ENCODE measurements at regions not wholly inside any gene's neighbourhood (a gene's known extent, or its start where the extent isn't known, plus 50 kb on each side); places are given as distances from the start of the nearest gene placed in this dataset.
"Not testable (repeated sequence)": the region's sequence is repeated elsewhere in the genome, so short reads cannot be mapped to it uniquely, and the experiment has no call there.

DNA sequence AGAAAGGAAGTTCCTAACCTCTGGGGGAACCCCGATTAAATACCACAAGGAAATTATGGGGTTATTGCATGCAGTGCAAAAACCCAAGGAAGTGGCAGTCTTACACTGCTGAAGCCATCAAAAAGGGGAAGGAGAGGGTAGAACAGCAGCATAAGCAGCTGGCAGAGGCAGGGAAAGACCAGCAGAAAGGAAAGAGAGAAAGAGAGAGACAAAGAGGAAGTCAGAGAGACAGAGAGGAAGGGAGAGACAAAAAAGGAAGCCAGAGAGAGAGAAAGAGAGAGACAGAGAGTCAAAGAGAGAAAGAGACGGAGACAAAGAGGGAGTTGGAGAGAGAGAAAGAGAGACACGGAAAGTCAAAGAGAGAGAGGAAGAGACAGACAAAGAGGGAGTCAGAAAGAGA, 689.1 kb downstream of the TFAP2A start:
- not testable (repeated sequence) for H3K4me3 ChIP-seq (ENCODE audit: low read length in 2 of 2); H3K9me3 ChIP-seq (ENCODE audit: control insufficient read depth in 2 of 2, low read length in 2 of 2); H3K9ac ChIP-seq (ENCODE audit: low read length in 2 of 2); H3K36me3 ChIP-seq (ENCODE audit: control insufficient read depth in 2 of 2, insufficient read depth in 2 of 2, low read length in 2 of 2); H3K27me3 ChIP-seq (ENCODE audit: control insufficient read depth in 1 of 2, insufficient read depth in 2 of 2, low read length in 2 of 2); H3K27ac ChIP-seq (ENCODE audit: low read length); H3K4me1 ChIP-seq (ENCODE audit: control insufficient read depth, insufficient read depth, low read length)

GRCh38 chr6:9717568-9717967, 697.3 kb downstream of the TFAP2A start:
- no peak overlapping the region for H3K4me3 ChIP-seq (ENCODE audit: low read length in 2 of 2)
- H3K4me1 ChIP-seq (ENCODE audit: control insufficient read depth, insufficient read depth, low read length): no peaks in the 10 kb centered on the region
- no peaks in the 10 kb centered on the region for H3K36me3 ChIP-seq (ENCODE audit: control insufficient read depth in 2 of 2, insufficient read depth in 2 of 2, low read length in 2 of 2)

DNA sequence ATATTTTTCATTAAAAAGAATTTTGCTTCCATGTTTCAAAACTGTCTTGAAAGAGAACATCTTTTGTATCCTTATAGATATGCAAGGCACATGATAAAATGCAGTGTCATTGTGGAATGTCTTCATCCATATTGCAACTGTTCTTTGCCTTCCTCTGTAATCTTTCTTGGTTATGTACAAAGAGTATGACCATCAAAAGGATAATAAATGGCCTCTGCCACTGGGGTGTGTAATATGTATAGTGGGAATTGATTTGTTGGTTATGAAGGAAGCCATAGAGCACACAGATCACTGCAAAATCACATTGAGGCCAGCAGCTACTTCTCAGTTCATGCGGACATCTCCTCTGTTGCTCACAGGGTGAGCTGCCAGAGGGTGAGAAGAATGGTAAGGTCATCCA, 703.5 kb downstream of the TFAP2A start:
- H3K4me3 ChIP-seq (ENCODE audit: low read length in 2 of 2): no peak overlapping the region
- H3K36me3 ChIP-seq (ENCODE audit: control insufficient read depth in 2 of 2, insufficient read depth in 2 of 2, low read length in 2 of 2): no peaks in the 10 kb centered on the region
- H3K27ac ChIP-seq (ENCODE audit: low read length): no peak overlapping the region
- no peaks in the 10 kb centered on the region for H3K9me3 ChIP-seq (ENCODE audit: control insufficient read depth in 2 of 2, low read length in 2 of 2)
- no peaks in the 10 kb centered on the region for H3K4me1 ChIP-seq (ENCODE audit: control insufficient read depth, insufficient read depth, low read length)
- no peaks in the 10 kb centered on the region for H3K27me3 ChIP-seq (ENCODE audit: control insufficient read depth in 1 of 2, insufficient read depth in 2 of 2, low read length in 2 of 2)
- H3K9ac ChIP-seq (ENCODE audit: low read length in 2 of 2): no peak overlapping the region

More at GRCh38 chr6:9717568-9717967, 697.3 kb downstream of the TFAP2A start:
- Histone ChIP-seq H3K27me3 (ENCODE audit: control insufficient read depth in 1 of 2, insufficient read depth in 2 of 2, low read length in 2 of 2) (no peaks in the 10 kb centered on the region), H3K9me3 (ENCODE audit: control insufficient read depth in 2 of 2, low read length in 2 of 2) (no peaks in the 10 kb centered on the region), H3K9ac (ENCODE audit: low read length in 2 of 2) (no peak overlapping the region), H3K27ac (ENCODE audit: low read length) (no peak overlapping the region)

DNA sequence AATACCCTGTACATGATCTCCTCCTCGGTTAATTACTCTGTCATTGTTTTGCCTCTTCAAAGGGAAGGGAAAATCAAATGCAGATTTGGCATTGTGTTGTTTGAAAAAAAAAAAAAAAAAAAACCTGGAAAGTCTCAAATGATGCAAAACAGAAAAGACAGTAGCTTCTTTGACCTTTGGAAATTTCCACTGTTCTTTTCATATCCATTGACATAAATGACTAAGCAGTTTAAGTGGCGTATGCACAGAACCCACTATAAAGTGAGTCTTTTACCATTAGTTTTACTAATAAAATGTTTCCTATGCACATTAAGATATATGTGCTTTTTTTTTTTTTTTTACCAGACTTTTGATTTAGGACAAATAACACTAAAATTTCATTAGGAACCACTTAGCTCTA, 704.3 kb downstream of the TFAP2A start:
- H3K27ac ChIP-seq (ENCODE audit: low read length): no peak overlapping the region
- H3K9ac ChIP-seq (ENCODE audit: low read length in 2 of 2): no peak overlapping the region
- H3K27me3 ChIP-seq (ENCODE audit: control insufficient read depth in 1 of 2, insufficient read depth in 2 of 2, low read length in 2 of 2): no peaks in the 10 kb centered on the region
- no peaks in the 10 kb centered on the region for H3K4me1 ChIP-seq (ENCODE audit: control insufficient read depth, insufficient read depth, low read length)
- no peaks in the 10 kb centered on the region for H3K9me3 ChIP-seq (ENCODE audit: control insufficient read depth in 2 of 2, low read length in 2 of 2)
- no peak overlapping the region for H3K4me3 ChIP-seq (ENCODE audit: low read length in 2 of 2)
- no peaks in the 10 kb centered on the region for H3K36me3 ChIP-seq (ENCODE audit: control insufficient read depth in 2 of 2, insufficient read depth in 2 of 2, low read length in 2 of 2)

DNA sequence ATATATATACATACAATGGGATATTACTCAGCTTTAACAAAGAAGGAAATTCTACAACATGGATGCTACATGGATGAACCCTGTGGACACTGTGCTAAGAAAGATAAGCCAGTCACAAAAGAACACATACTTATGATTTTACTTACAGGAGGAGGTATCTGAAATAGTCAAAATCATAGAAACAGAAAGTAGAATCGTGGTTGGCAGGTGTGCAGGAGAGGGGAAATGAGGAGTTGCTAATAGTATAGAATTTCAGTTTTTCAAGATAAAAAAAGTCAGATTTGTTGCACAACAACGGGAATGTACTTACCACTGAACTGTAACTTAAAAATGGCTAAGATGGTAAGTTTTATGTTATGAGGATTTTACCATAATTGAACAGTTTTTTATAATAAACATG, 706.3 kb downstream of the TFAP2A start:
- H3K9me3 ChIP-seq (ENCODE audit: control insufficient read depth in 2 of 2, low read length in 2 of 2): no peaks in the 10 kb centered on the region
- no peak overlapping the region for H3K4me3 ChIP-seq (ENCODE audit: low read length in 2 of 2)
- H3K36me3 ChIP-seq (ENCODE audit: control insufficient read depth in 2 of 2, insufficient read depth in 2 of 2, low read length in 2 of 2): no peaks in the 10 kb centered on the region
- no peaks in the 10 kb centered on the region for H3K27me3 ChIP-seq (ENCODE audit: control insufficient read depth in 1 of 2, insufficient read depth in 2 of 2, low read length in 2 of 2)
- no peak overlapping the region for H3K9ac ChIP-seq (ENCODE audit: low read length in 2 of 2)
- H3K27ac ChIP-seq (ENCODE audit: low read length): no peak overlapping the region
- H3K4me1 ChIP-seq (ENCODE audit: control insufficient read depth, insufficient read depth, low read length): no peaks in the 10 kb centered on the region

DNA sequence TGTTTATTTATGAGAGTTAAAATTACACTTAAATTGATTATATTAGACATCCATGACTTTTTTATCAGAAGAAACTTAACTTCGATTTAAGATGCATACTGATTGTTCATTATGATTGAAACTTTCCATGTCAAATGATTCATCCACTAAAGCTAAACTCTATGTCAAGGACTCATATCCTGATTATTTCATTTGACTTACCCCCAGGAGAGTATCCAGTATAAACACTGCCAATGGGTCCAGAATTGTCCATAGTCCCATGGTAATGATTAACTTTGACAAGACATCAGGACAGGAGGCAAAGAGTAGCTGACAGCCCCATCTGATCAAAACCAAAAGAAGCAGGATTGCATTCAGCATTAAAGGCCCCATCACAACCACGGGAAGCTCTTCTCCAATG, 709.9 kb downstream of the TFAP2A start:
- Histone ChIP-seq H3K9me3 (ENCODE audit: control insufficient read depth in 2 of 2, low read length in 2 of 2) (no peaks in the 10 kb centered on the region), H3K4me3 (ENCODE audit: low read length in 2 of 2) (no peak overlapping the region), H3K27ac (ENCODE audit: low read length) (no peak overlapping the region), H3K9ac (ENCODE audit: low read length in 2 of 2) (no peak overlapping the region), H3K36me3 (ENCODE audit: control insufficient read depth in 2 of 2, insufficient read depth in 2 of 2, low read length in 2 of 2) (no peaks in the 10 kb centered on the region), H3K27me3 (ENCODE audit: control insufficient read depth in 1 of 2, insufficient read depth in 2 of 2, low read length in 2 of 2) (no peaks in the 10 kb centered on the region), H3K4me1 (ENCODE audit: control insufficient read depth, insufficient read depth, low read length) (no peaks in the 10 kb centered on the region)

DNA sequence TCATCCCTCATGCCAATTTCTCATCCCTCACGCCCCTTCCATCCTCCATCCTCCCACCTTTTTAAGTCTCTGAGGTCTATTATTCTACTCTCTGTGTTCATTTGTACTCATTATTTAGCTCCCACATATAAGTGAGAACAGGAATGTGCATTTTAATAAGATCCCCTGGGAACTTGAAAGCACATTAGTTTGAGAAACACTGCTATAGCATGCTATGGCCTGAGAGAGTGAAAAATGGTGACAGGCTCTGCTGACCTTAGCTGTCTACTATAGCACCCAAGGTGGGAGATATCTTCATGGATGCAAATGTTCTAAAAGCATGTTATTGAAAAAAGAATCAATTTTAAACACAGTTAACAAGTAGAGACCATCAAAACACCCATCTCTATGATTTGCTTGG, 712.0 kb downstream of the TFAP2A start:
- Histone ChIP-seq H3K27ac (ENCODE audit: low read length) (no peak overlapping the region), H3K4me1 (ENCODE audit: control insufficient read depth, insufficient read depth, low read length) (no peaks in the 10 kb centered on the region), H3K9ac (ENCODE audit: low read length in 2 of 2) (no peak overlapping the region), H3K4me3 (ENCODE audit: low read length in 2 of 2) (no peak overlapping the region), H3K27me3 (ENCODE audit: control insufficient read depth in 1 of 2, insufficient read depth in 2 of 2, low read length in 2 of 2) (no peaks in the 10 kb centered on the region), H3K36me3 (ENCODE audit: control insufficient read depth in 2 of 2, insufficient read depth in 2 of 2, low read length in 2 of 2) (no peaks in the 10 kb centered on the region), H3K9me3 (ENCODE audit: control insufficient read depth in 2 of 2, low read length in 2 of 2) (no peaks in the 10 kb centered on the region)

DNA sequence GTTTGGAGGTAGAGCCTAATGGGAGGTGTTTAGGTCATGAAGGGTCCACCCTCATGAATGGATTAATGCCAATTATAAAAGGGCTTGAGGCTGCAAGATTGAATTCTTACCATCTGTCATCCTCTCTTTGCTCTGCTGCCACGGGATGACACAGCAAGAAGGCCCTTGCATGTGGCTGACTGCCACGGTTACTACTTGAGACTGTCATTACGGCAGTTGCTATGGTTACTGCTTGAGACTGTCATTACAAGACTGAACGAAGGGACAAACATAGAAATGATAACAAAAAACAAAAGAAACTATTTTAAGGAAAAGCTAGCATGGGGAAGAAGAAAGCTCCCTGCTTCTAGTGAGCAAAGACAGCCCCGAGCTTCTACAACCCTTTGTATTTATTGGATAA, 715.0 kb downstream of the TFAP2A start:
- no peak overlapping the region for H3K9ac ChIP-seq (ENCODE audit: low read length in 2 of 2)
- no peaks in the 10 kb centered on the region for H3K36me3 ChIP-seq (ENCODE audit: control insufficient read depth in 2 of 2, insufficient read depth in 2 of 2, low read length in 2 of 2)
- H3K4me1 ChIP-seq (ENCODE audit: control insufficient read depth, insufficient read depth, low read length): no peaks in the 10 kb centered on the region
- no peak overlapping the region for H3K4me3 ChIP-seq (ENCODE audit: low read length in 2 of 2)
- H3K9me3 ChIP-seq (ENCODE audit: control insufficient read depth in 2 of 2, low read length in 2 of 2): no peaks in the 10 kb centered on the region
- no peak overlapping the region for H3K27ac ChIP-seq (ENCODE audit: low read length)
- no peaks in the 10 kb centered on the region for H3K27me3 ChIP-seq (ENCODE audit: control insufficient read depth in 1 of 2, insufficient read depth in 2 of 2, low read length in 2 of 2)

GRCh38 chr6:9697263-9697931, 717.5 kb downstream of the TFAP2A start:
- Histone ChIP-seq H3K27ac (ENCODE audit: low read length) (no peak overlapping the region), H3K4me1 (ENCODE audit: control insufficient read depth, insufficient read depth, low read length) (no peaks in the 10 kb centered on the region), H3K36me3 (ENCODE audit: control insufficient read depth in 2 of 2, insufficient read depth in 2 of 2, low read length in 2 of 2) (no peaks in the 10 kb centered on the region), H3K27me3 (ENCODE audit: control insufficient read depth in 1 of 2, insufficient read depth in 2 of 2, low read length in 2 of 2) (no peaks in the 10 kb centered on the region), H3K4me3 (ENCODE audit: low read length in 2 of 2) (no peak overlapping the region), H3K9ac (ENCODE audit: low read length in 2 of 2) (no peak overlapping the region), H3K9me3 (ENCODE audit: control insufficient read depth in 2 of 2, low read length in 2 of 2) (no peaks in the 10 kb centered on the region)

GRCh38 chr6:9690388-9690787, 724.5 kb downstream of the TFAP2A start:
- Histone ChIP-seq H3K4me3 (ENCODE audit: low read length in 2 of 2) (no peak overlapping the region), H3K4me1 (ENCODE audit: control insufficient read depth, insufficient read depth, low read length) (no peaks in the 10 kb centered on the region), H3K27me3 (ENCODE audit: control insufficient read depth in 1 of 2, insufficient read depth in 2 of 2, low read length in 2 of 2) (no peaks in the 10 kb centered on the region), H3K27ac (ENCODE audit: low read length) (no peak overlapping the region), H3K9me3 (ENCODE audit: control insufficient read depth in 2 of 2, low read length in 2 of 2) (no peaks in the 10 kb centered on the region), H3K9ac (ENCODE audit: low read length in 2 of 2) (no peak overlapping the region), H3K36me3 (ENCODE audit: control insufficient read depth in 2 of 2, insufficient read depth in 2 of 2, low read length in 2 of 2) (no peaks in the 10 kb centered on the region)

DNA sequence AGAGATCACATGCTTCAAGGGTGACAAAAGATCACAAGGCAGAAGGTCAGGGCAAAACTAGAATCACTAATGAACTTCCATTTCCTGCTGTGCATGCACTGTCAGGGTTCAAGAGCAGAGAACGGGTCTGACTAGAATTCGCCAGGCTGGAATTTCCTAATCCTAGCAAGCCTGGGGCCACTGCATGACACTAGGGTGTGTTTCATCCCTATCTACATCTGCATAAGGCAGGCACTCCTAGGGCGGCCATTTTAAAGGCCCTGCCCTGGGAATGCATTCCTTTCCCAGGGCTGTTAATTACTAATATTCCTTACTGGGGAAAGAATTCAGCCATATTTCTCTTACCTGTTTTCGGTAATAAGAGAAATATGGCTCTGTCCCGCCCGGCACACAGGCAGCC, 734.1 kb downstream of the TFAP2A start:
- H3K4me1 ChIP-seq (ENCODE audit: control insufficient read depth, insufficient read depth, low read length); H3K36me3 ChIP-seq (ENCODE audit: control insufficient read depth in 2 of 2, insufficient read depth in 2 of 2, low read length in 2 of 2); H3K9ac ChIP-seq (ENCODE audit: low read length in 2 of 2); H3K9me3 ChIP-seq (ENCODE audit: control insufficient read depth in 2 of 2, low read length in 2 of 2); H3K4me3 ChIP-seq (ENCODE audit: low read length in 2 of 2); H3K27ac ChIP-seq (ENCODE audit: low read length); H3K27me3 ChIP-seq (ENCODE audit: control insufficient read depth in 1 of 2, insufficient read depth in 2 of 2, low read length in 2 of 2): not testable (repeated sequence)

All from stomach smooth muscle (tissue), 2 donors.